ENCODE measurements at regions not wholly inside any gene's neighbourhood (a gene's known extent, or its start where the extent isn't known, plus 50 kb on each side); places are given as distances from the start of the nearest gene placed in this dataset.

DNA sequence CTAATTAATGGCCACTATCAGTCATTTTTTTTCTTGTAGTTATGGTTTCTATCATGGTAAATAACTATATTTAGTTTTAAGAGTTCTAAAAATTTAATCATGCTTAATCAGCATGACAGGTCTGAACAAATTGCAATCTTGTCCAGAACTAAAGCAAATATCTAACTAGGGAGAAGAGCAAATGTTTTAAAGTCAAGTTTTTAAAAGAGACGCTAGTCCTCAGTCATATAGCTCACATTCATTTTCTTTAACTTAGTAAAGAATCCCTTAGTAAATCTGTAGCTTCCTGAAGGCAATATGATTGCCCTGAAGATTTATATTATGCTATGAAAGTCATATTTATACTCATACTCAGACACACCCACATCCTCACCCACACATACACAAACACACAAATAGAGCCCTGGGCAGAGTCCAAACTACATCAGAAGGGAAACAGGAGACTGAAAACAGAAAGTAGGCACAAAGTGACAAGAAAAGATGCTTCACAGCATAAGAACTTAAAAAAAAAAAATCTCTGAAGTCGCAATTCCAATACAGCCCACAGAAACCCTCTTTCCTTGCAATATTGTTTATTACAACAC, 1149.1 kb downstream of the SI start:
- ChIA-PET CTCF (no interaction called here), POLR2A (no interaction called here)
- Histone ChIP-seq H3K9me3 (ENCODE audit: control insufficient read depth, insufficient read depth, low read depth, low read length) (no peaks in the 10 kb centered on the region), H3K4me1 (ENCODE audit: control insufficient read depth, insufficient read depth, low read length) (no peaks in the 10 kb centered on the region), H3K4me3 (ENCODE audit: low read depth, low read length) (no peak overlapping the region), H3K36me3 (ENCODE audit: control insufficient read depth in 2 of 2, insufficient read depth in 1 of 2, low read length in 2 of 2) (no peaks in the 10 kb centered on the region), H3K27ac (ENCODE audit: extremely low read depth, low read depth, low read length) (no peak overlapping the region)
- TF ChIP-seq, protein P1, sequence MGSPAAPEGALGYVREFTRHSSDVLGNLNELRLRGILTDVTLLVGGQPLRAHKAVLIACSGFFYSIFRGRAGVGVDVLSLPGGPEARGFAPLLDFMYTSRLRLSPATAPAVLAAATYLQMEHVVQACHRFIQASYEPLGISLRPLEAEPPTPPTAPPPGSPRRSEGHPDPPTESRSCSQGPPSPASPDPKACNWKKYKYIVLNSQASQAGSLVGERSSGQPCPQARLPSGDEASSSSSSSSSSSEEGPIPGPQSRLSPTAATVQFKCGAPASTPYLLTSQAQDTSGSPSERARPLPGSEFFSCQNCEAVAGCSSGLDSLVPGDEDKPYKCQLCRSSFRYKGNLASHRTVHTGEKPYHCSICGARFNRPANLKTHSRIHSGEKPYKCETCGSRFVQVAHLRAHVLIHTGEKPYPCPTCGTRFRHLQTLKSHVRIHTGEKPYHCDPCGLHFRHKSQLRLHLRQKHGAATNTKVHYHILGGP (tag by site-specific recombination; IDR thresholded peaks at IDR 0.05): no peak
- TF ChIP-seq ZBTB20 (tag by site-specific recombination; IDR thresholded peaks at IDR 0.05): no peak
- TF ChIP-seq GLIS1 (tag by site-specific recombination; IDR thresholded peaks at IDR 0.05): no peak
- TF ChIP-seq, protein P2, sequence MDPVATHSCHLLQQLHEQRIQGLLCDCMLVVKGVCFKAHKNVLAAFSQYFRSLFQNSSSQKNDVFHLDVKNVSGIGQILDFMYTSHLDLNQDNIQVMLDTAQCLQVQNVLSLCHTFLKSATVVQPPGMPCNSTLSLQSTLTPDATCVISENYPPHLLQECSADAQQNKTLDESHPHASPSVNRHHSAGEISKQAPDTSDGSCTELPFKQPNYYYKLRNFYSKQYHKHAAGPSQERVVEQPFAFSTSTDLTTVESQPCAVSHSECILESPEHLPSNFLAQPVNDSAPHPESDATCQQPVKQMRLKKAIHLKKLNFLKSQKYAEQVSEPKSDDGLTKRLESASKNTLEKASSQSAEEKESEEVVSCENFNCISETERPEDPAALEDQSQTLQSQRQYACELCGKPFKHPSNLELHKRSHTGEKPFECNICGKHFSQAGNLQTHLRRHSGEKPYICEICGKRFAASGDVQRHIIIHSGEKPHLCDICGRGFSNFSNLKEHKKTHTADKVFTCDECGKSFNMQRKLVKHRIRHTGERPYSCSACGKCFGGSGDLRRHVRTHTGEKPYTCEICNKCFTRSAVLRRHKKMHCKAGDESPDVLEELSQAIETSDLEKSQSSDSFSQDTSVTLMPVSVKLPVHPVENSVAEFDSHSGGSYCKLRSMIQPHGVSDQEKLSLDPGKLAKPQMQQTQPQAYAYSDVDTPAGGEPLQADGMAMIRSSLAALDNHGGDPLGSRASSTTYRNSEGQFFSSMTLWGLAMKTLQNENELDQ (tag by site-specific recombination; IDR thresholded peaks at IDR 0.05; ENCODE audit: low read depth): no peak
- TF ChIP-seq, protein P3, sequence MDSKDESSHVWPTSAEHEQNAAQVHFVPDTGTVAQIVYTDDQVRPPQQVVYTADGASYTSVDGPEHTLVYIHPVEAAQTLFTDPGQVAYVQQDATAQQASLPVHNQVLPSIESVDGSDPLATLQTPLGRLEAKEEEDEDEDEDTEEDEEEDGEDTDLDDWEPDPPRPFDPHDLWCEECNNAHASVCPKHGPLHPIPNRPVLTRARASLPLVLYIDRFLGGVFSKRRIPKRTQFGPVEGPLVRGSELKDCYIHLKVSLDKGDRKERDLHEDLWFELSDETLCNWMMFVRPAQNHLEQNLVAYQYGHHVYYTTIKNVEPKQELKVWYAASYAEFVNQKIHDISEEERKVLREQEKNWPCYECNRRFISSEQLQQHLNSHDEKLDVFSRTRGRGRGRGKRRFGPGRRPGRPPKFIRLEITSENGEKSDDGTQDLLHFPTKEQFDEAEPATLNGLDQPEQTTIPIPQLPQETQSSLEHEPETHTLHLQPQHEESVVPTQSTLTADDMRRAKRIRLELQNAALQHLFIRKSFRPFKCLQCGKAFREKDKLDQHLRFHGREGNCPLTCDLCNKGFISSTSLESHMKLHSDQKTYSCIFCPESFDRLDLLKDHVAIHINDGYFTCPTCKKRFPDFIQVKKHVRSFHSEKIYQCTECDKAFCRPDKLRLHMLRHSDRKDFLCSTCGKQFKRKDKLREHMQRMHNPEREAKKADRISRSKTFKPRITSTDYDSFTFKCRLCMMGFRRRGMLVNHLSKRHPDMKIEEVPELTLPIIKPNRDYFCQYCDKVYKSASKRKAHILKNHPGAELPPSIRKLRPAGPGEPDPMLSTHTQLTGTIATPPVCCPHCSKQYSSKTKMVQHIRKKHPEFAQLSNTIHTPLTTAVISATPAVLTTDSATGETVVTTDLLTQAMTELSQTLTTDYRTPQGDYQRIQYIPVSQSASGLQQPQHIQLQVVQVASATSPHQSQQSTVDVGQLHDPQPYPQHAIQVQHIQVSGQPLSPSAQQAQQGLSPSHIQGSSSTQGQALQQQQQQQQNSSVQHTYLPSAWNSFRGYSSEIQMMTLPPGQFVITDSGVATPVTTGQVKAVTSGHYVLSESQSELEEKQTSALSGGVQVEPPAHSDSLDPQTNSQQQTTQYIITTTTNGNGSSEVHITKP (tag by site-specific recombination; IDR thresholded peaks at IDR 0.05): no peak
- no peak for TF ChIP-seq ZNF423 (tag by site-specific recombination; IDR thresholded peaks at IDR 0.05)
- TF ChIP-seq ZNF155 (tag by site-specific recombination; IDR thresholded peaks at IDR 0.05): no peak
- no peak for TF ChIP-seq KLF9 (tag by site-specific recombination; IDR thresholded peaks at IDR 0.05; ENCODE audit: low read depth)
- no peak for TF ChIP-seq ZNF184 (tag by site-specific recombination; IDR thresholded peaks at IDR 0.05)
- TF ChIP-seq KLF16 (tag by site-specific recombination; IDR thresholded peaks at IDR 0.05): no peak
- no peak for TF ChIP-seq ZNF416 (tag by site-specific recombination; IDR thresholded peaks at IDR 0.05)
- no peak for TF ChIP-seq ZNF776 (tag by site-specific recombination; IDR thresholded peaks at IDR 0.05; ENCODE audit: borderline replicate concordance)
- TF ChIP-seq ZNF768 (tag by site-specific recombination; IDR thresholded peaks at IDR 0.05): no peak
- TF ChIP-seq ZSCAN23 (tag by site-specific recombination; IDR thresholded peaks at IDR 0.05): no peak
- TF ChIP-seq, protein P4, sequence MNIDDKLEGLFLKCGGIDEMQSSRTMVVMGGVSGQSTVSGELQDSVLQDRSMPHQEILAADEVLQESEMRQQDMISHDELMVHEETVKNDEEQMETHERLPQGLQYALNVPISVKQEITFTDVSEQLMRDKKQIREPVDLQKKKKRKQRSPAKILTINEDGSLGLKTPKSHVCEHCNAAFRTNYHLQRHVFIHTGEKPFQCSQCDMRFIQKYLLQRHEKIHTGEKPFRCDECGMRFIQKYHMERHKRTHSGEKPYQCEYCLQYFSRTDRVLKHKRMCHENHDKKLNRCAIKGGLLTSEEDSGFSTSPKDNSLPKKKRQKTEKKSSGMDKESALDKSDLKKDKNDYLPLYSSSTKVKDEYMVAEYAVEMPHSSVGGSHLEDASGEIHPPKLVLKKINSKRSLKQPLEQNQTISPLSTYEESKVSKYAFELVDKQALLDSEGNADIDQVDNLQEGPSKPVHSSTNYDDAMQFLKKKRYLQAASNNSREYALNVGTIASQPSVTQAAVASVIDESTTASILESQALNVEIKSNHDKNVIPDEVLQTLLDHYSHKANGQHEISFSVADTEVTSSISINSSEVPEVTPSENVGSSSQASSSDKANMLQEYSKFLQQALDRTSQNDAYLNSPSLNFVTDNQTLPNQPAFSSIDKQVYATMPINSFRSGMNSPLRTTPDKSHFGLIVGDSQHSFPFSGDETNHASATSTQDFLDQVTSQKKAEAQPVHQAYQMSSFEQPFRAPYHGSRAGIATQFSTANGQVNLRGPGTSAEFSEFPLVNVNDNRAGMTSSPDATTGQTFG (tag by site-specific recombination; IDR thresholded peaks at IDR 0.05; ENCODE audit: borderline replicate concordance): no peak
- TF ChIP-seq YY2 (tag by site-specific recombination; IDR thresholded peaks at IDR 0.05): no peak
- TF ChIP-seq ZSCAN16 (tag by site-specific recombination; IDR thresholded peaks at IDR 0.05): no peak
- TF ChIP-seq, protein P5, sequence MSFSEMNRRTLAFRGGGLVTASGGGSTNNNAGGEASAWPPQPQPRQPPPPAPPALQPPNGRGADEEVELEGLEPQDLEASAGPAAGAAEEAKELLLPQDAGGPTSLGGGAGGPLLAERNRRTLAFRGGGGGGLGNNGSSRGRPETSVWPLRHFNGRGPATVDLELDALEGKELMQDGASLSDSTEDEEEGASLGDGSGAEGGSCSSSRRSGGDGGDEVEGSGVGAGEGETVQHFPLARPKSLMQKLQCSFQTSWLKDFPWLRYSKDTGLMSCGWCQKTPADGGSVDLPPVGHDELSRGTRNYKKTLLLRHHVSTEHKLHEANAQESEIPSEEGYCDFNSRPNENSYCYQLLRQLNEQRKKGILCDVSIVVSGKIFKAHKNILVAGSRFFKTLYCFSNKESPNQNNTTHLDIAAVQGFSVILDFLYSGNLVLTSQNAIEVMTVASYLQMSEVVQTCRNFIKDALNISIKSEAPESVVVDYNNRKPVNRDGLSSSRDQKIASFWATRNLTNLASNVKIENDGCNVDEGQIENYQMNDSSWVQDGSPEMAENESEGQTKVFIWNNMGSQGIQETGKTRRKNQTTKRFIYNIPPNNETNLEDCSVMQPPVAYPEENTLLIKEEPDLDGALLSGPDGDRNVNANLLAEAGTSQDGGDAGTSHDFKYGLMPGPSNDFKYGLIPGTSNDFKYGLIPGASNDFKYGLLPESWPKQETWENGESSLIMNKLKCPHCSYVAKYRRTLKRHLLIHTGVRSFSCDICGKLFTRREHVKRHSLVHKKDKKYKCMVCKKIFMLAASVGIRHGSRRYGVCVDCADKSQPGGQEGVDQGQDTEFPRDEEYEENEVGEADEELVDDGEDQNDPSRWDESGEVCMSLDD (tag by site-specific recombination; IDR thresholded peaks at IDR 0.05): no peak

Data from HEK293 (cell line).